Upper lobe of left lung (tissue), 6 donors: ENCODE measurements at regions not wholly inside any gene's neighbourhood (a gene's known extent, or its start where the extent isn't known, plus 50 kb on each side); places are given as distances from the start of the nearest gene placed in this dataset.

Experiments
- ATAC-seq, 2 donors: fragments of 200-7000 bp; cut with Tn5 transposase; one replicate each; pipeline ENCODE4 v1.9.1; 2022; ENCODE audit warnings: mild to moderate bottlenecking in 2 of 2, moderate library complexity in 2 of 2; ENCODE audit not compliant: low FRiP score in 2 of 2
- DNase-seq, 2 donors: peaks; one replicate each; pipeline ENCODE4 v3.0.0-alpha.2; 2019 to 2020
- H3K27ac ChIP-seq, 4 donors: fragments of 200-600 bp; sonication (generic); one replicate each; pipeline ENCODE4 v1.5.1; 2016 to 2019
- H3K27me3 ChIP-seq, 4 donors: fragments of 200-600 bp; sonication (generic); one replicate each; pipeline ENCODE4 v1.5.1; 2017 to 2019
- H3K36me3 ChIP-seq, 4 donors: fragments of 200-600 bp; sonication (generic); one replicate each; pipeline ENCODE4 v1.5.1; 2016 to 2019
- H3K4me1 ChIP-seq, 4 donors: fragments of 200-600 bp; sonication (generic); one replicate each; pipeline ENCODE4 v1.5.1; 2018 to 2019
- H3K4me3 ChIP-seq, 4 donors: fragments of 200-600 bp; sonication (generic); one replicate each; pipeline ENCODE4 v1.5.1; 2017 to 2019; ENCODE audit warnings: mild to moderate bottlenecking in 2 of 4, moderate library complexity in 1 of 4
- H3K9me3 ChIP-seq, 4 donors: fragments of 200-600 bp; sonication (generic); one replicate each; pipeline ENCODE4 v1.5.1; 2018 to 2019
- CTCF ChIP-seq, 6 experiments: fragments of 450-650 bp in 4 of 6; fragments of 200-600 bp in 2 of 6; sonication (generic) in 2 of 6; IDR thresholded peaks; one replicate each; pipeline ENCODE4 v1.5.1; 2016 to 2019; ENCODE audit warnings: antibody characterized with exemption in 6 of 6
- EP300 ChIP-seq, 4 donors: sonication (generic); formaldehyde crosslinking; IDR thresholded peaks; one replicate each; pipeline ENCODE4 v1.5.1; 2017; ENCODE audit warnings: antibody characterized with exemption in 4 of 4, control low read depth in 2 of 4
- POLR2A ChIP-seq, 4 donors: fragments of 450-650 bp; IDR thresholded peaks; one replicate each; pipeline ENCODE4 v1.5.1; 2016 to 2017; ENCODE audit warnings: antibody characterized with exemption in 4 of 4, mild to moderate bottlenecking in 2 of 4
- POLR2AphosphoS5 ChIP-seq, 2 donors: sonication (generic); formaldehyde crosslinking; IDR thresholded peaks; one replicate each; pipeline ENCODE4 v1.5.1; 2017; ENCODE audit warnings: antibody characterized with exemption in 2 of 2
- WGBS, 2 donors: methylation state at CpG; one replicate each; pipeline ENCODE4 v1.1.5; 2017 to 2018; 5-methylcytosine and 5-hydroxymethylcytosine counted together
- donor health status: DM: no; HTN: no; CAD: no; lungs with moderate emphysema.
- donor health status: DM: no; HTN: yes; CAD: no; lungs with severe emphysema.

DNA sequence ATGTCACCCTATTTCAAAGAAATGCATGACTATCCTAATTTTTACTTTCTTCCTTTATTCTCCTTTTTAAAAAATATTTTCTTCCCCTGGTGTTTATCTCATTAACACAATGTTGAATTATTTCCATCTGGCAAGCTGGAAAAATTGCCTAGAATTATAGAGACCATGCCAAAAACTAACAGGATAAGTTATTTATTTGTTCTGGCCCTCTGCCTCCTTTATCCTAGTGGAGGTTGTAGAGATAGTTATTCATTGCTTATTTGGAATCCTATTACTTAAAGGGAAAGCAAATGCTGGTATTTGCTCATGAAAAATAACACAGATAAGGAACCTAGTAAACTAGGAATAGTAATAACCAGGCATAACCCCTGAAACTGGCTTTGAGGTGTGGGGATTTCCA is 684.9 kb upstream of the KIF2B start:
- Histone ChIP-seq H3K4me1 (no peaks in the 10 kb centered on the region), H3K4me3 (no peak overlapping the region), H3K27ac (no peak overlapping the region), H3K9me3 (no peaks in the 10 kb centered on the region), H3K36me3 (no peaks in the 10 kb centered on the region), H3K27me3 (no peaks in the 10 kb centered on the region)
- TF ChIP-seq CTCF (IDR thresholded peaks at IDR 0.05), result no peak
- TF ChIP-seq EP300 (IDR thresholded peaks at IDR 0.05), result no peak
- TF ChIP-seq POLR2A (IDR thresholded peaks at IDR 0.05), result no peak
- TF ChIP-seq POLR2AphosphoS5 (IDR thresholded peaks at IDR 0.05), result no peak
- no peak for DNase-seq
- no peak for ATAC-seq

GRCh38 chr17:53135969-53136368 is 686.8 kb upstream of the KIF2B start:
- Histone ChIP-seq H3K4me3 (no peak overlapping the region), H3K4me1 (no peaks in the 10 kb centered on the region), H3K27ac (no peak overlapping the region), H3K27me3 (no peaks in the 10 kb centered on the region), H3K9me3 (no peaks in the 10 kb centered on the region), H3K36me3 (no peaks in the 10 kb centered on the region)
- DNase-seq, result no peak
- ATAC-seq, result no peak
- WGBS, 2 donors, result 51 to 58% methylated on average over 3 of the region's 3 CpGs
- TF ChIP-seq CTCF (IDR thresholded peaks at IDR 0.05), result no peak
- TF ChIP-seq POLR2AphosphoS5 (IDR thresholded peaks at IDR 0.05), result no peak
- no peak for TF ChIP-seq EP300 (IDR thresholded peaks at IDR 0.05)
- TF ChIP-seq POLR2A (IDR thresholded peaks at IDR 0.05), result no peak

GRCh38 chr17:53134548-53134947 is 688.2 kb upstream of the KIF2B start:
- H3K27me3 ChIP-seq, result no peaks in the 10 kb centered on the region
- DNase-seq (no peak), ATAC-seq (no peak)
- H3K4me3 ChIP-seq, result no peak overlapping the region
- no peaks in the 10 kb centered on the region for H3K4me1 ChIP-seq
- 55% methylated on average over 5 of the region's 5 CpGs for WGBS, 2 donors
- H3K9me3 ChIP-seq, result no peaks in the 10 kb centered on the region
- H3K36me3 ChIP-seq, result no peaks in the 10 kb centered on the region
- no peak overlapping the region for H3K27ac ChIP-seq
- TF ChIP-seq EP300 (IDR thresholded peaks at IDR 0.05) (no peak), POLR2A (IDR thresholded peaks at IDR 0.05) (no peak), CTCF (IDR thresholded peaks at IDR 0.05) (no peak), POLR2AphosphoS5 (IDR thresholded peaks at IDR 0.05) (no peak)

- H3K4me3 ChIP-seq, result no peak overlapping the region
- ATAC-seq, result no peak
- no peaks in the 10 kb centered on the region for H3K27me3 ChIP-seq
- no peaks in the 10 kb centered on the region for H3K9me3 ChIP-seq
- H3K36me3 ChIP-seq, result no peaks in the 10 kb centered on the region
- no peak overlapping the region for H3K27ac ChIP-seq
- WGBS, 2 donors, result 46 to 57% methylated on average over 5 of the region's 5 CpGs
- no peak for DNase-seq
- no peaks in the 10 kb centered on the region for H3K4me1 ChIP-seq
- TF ChIP-seq POLR2A (IDR thresholded peaks at IDR 0.05) (no peak), EP300 (IDR thresholded peaks at IDR 0.05) (no peak), POLR2AphosphoS5 (IDR thresholded peaks at IDR 0.05) (no peak), CTCF (IDR thresholded peaks at IDR 0.05) (no peak)
Observed at GRCh38 chr17:53133876-53134275, 688.9 kb upstream of the KIF2B start.

- 94 to 96% methylated on average over 2 of the region's 2 CpGs for WGBS, 2 donors
- Histone ChIP-seq H3K27ac (no peak overlapping the region), H3K4me1 (no peaks in the 10 kb centered on the region), H3K4me3 (no peak overlapping the region), H3K9me3 (no peaks in the 10 kb centered on the region), H3K36me3 (no peaks in the 10 kb centered on the region), H3K27me3 (no peaks in the 10 kb centered on the region)
- TF ChIP-seq POLR2AphosphoS5 (IDR thresholded peaks at IDR 0.05) (no peak), POLR2A (IDR thresholded peaks at IDR 0.05) (no peak), EP300 (IDR thresholded peaks at IDR 0.05) (no peak), CTCF (IDR thresholded peaks at IDR 0.05) (no peak)
- no peak for DNase-seq
- ATAC-seq, result no peak
Observed at GRCh38 chr17:53129863-53130262, 692.9 kb upstream of the KIF2B start.
